H9 (cell line): ENCODE measurements at regions not wholly inside any gene's neighbourhood (a gene's known extent, or its start where the extent isn't known, plus 50 kb on each side); places are given as distances from the start of the nearest gene placed in this dataset.

Experiments used
- DNase-seq: peaks from one replicate; pipeline ENCODE4 v3.0.0-alpha.2; 2017
- H2AFZ ChIP-seq: one replicate; pipeline ENCODE4 v1.6.1; 2013; ENCODE audit warnings: mild to moderate bottlenecking, low read length, control low read depth, moderate library complexity
- H2AK5ac ChIP-seq: 2 replicates; pipeline ENCODE4 v1.6.1; 2013; ENCODE audit warnings: low read length, control low read depth, mixed read lengths; ENCODE audit not compliant: insufficient read length
- H2BK120ac ChIP-seq: one replicate; pipeline ENCODE4 v1.6.1; 2013; ENCODE audit warnings: low read depth, mild to moderate bottlenecking, low read length, control low read depth, inconsistent platforms; ENCODE audit not compliant: poor library complexity, severe bottlenecking
- H2BK12ac ChIP-seq: 2 replicates; pipeline ENCODE4 v1.6.1; 2013; ENCODE audit warnings: low read length, control low read depth, mixed read lengths, low read depth; ENCODE audit not compliant: insufficient read length
- H2BK15ac ChIP-seq: 2 replicates; pipeline ENCODE4 v1.6.1; 2013; ENCODE audit warnings: low read depth, low read length, control low read depth
- H2BK20ac ChIP-seq: one replicate; pipeline ENCODE4 v1.6.1; 2013; ENCODE audit warnings: low read depth, mild to moderate bottlenecking, low read length, control low read depth, inconsistent platforms; ENCODE audit not compliant: poor library complexity, severe bottlenecking
- H2BK5ac ChIP-seq: 2 replicates; pipeline ENCODE4 v1.6.1; 2013; ENCODE audit warnings: low read length, control low read depth, mixed read lengths; ENCODE audit not compliant: insufficient read length
- H3K14ac ChIP-seq: 2 replicates; pipeline ENCODE4 v1.6.1; 2013; ENCODE audit warnings: low read length, control low read depth; ENCODE audit not compliant: insufficient read depth
- H3K18ac ChIP-seq: 2 replicates; pipeline ENCODE4 v1.6.1; 2013; ENCODE audit warnings: low read depth, mild to moderate bottlenecking, mixed read lengths, low read length, control low read depth; ENCODE audit not compliant: insufficient read length
- H3K23ac ChIP-seq: 2 replicates; pipeline ENCODE4 v1.6.1; 2013; ENCODE audit warnings: low read length, control low read depth, mixed read lengths, low read depth; ENCODE audit not compliant: insufficient read length
- H3K23me2 ChIP-seq: 2 replicates; pipeline ENCODE4 v1.6.1; 2013; ENCODE audit warnings: low read depth, mild to moderate bottlenecking, mixed read lengths, low read length, control low read depth; ENCODE audit not compliant: insufficient read length, poor library complexity, severe bottlenecking
- H3K27ac ChIP-seq: 2 replicates; pipeline ENCODE4 v1.5.1; 2013; ENCODE audit warnings: low read length, control low read depth, mixed read lengths, low read depth; ENCODE audit not compliant: insufficient read length
- H3K27me3 ChIP-seq: 2 replicates; pipeline ENCODE4 v1.6.1; 2013; ENCODE audit warnings: low read length, control low read depth, inconsistent platforms; ENCODE audit not compliant: insufficient read depth
- H3K4ac ChIP-seq: 2 replicates; pipeline ENCODE4 v1.6.1; 2013; ENCODE audit warnings: low read depth, mild to moderate bottlenecking, control low read depth, inconsistent platforms, low read length, moderate library complexity
- H3K4me1 ChIP-seq: 2 replicates; pipeline ENCODE4 v1.6.1; 2013; ENCODE audit warnings: low read length, control low read depth, inconsistent platforms; ENCODE audit not compliant: insufficient read depth
- H3K4me2 ChIP-seq: 2 replicates; pipeline ENCODE4 v1.6.1; 2013; ENCODE audit warnings: low read length, control low read depth, mixed read lengths; ENCODE audit not compliant: insufficient read length, insufficient read depth
- H3K56ac ChIP-seq: 2 replicates; pipeline ENCODE4 v1.6.1; 2013; ENCODE audit warnings: low read depth, mild to moderate bottlenecking, mixed read lengths, low read length, control low read depth; ENCODE audit not compliant: insufficient read length
- H3K79me1 ChIP-seq: 2 replicates; pipeline ENCODE4 v1.6.1; 2013; ENCODE audit warnings: low read depth, mild to moderate bottlenecking, moderate library complexity, low read length, control low read depth, inconsistent platforms; ENCODE audit not compliant: insufficient read depth, poor library complexity, severe bottlenecking
- H3K79me2 ChIP-seq: 2 replicates; pipeline ENCODE4 v1.6.1; 2013; ENCODE audit warnings: low read length, control low read depth, inconsistent platforms; ENCODE audit not compliant: insufficient read depth
- H3K9ac ChIP-seq: 2 replicates; pipeline ENCODE4 v1.6.1; 2013; ENCODE audit warnings: low read length, control low read depth, mixed read lengths; ENCODE audit not compliant: insufficient read length; ENCODE audit errors: extremely low read depth
- H3K9me3 ChIP-seq: one replicate; pipeline ENCODE4 v1.6.1; 2013; ENCODE audit warnings: low read depth, low read length, inconsistent platforms; ENCODE audit not compliant: control insufficient read depth
- H3T11ph ChIP-seq: one replicate; pipeline ENCODE4 v1.6.1; 2013; ENCODE audit warnings: mild to moderate bottlenecking, low read length, control low read depth, inconsistent platforms
- H4K20me1 ChIP-seq: one replicate; pipeline ENCODE4 v1.6.1; 2013; ENCODE audit not compliant: control insufficient read depth, insufficient read length, insufficient read depth
- H4K5ac ChIP-seq: 2 replicates; pipeline ENCODE4 v1.6.1; 2013; ENCODE audit warnings: low read depth, mild to moderate bottlenecking, mixed read lengths, low read length, control low read depth; ENCODE audit not compliant: insufficient read length
- H4K8ac ChIP-seq: replicated peaks from 2 replicates; pipeline ENCODE4 v1.6.1; 2013; ENCODE audit warnings: low read length, control low read depth, mixed read lengths, low read depth; ENCODE audit not compliant: insufficient read length
- H4K91ac ChIP-seq: 2 replicates; pipeline ENCODE4 v1.6.1; 2013; ENCODE audit warnings: low read depth, mild to moderate bottlenecking, moderate library complexity, mixed read lengths, low read length, control low read depth; ENCODE audit not compliant: insufficient read length
- H3K27ac Mint-ChIP-seq, 3 experiments: 2 replicates in 2 of 3; 3 replicates in 1 of 3; pipeline ENCODE4 v1.8.0; 2020 to 2021; ENCODE audit warnings: mixed read lengths in 3 of 3, mild to moderate bottlenecking in 1 of 3, moderate library complexity in 1 of 3
- H3K27me3 Mint-ChIP-seq: 2 replicates; pipeline ENCODE4 v1.8.0; 2021; ENCODE audit warnings: low read depth, mild to moderate bottlenecking, moderate library complexity, mixed read lengths
- H3K36me3 Mint-ChIP-seq, 3 experiments: 2 replicates in 2 of 3; 3 replicates in 1 of 3; pipeline ENCODE4 v1.8.0; 2020 to 2021; ENCODE audit warnings: low read depth in 3 of 3, mixed read lengths in 3 of 3; ENCODE audit not compliant: insufficient read depth in 1 of 3
- H3K4me1 Mint-ChIP-seq, 2 experiments: 2 replicates each; pipeline ENCODE4 v1.8.0; 2020; ENCODE audit warnings: mixed read lengths in 2 of 2
- H3K4me3 Mint-ChIP-seq, 2 experiments: 2 replicates in 1 of 2; 3 replicates in 1 of 2; pipeline ENCODE4 v1.8.0; 2020 to 2021; ENCODE audit warnings: mild to moderate bottlenecking in 2 of 2, mixed read lengths in 2 of 2, moderate library complexity in 1 of 2
- H3K9me3 Mint-ChIP-seq, 2 experiments: 2 replicates in 1 of 2; 3 replicates in 1 of 2; pipeline ENCODE4 v1.8.0; 2020; ENCODE audit warnings: mild to moderate bottlenecking in 2 of 2, mixed read lengths in 2 of 2, moderate library complexity in 1 of 2
- CTCF ChIP-seq: fragments of 200-600 bp; sonication (generic); conservative IDR thresholded peaks from 3 replicates; pipeline ENCODE4 v1.8.0; 2021; ENCODE audit warnings: antibody characterized with exemption, mild to moderate bottlenecking
- WGBS: extraction: QIAGEN DNeasy Blood & Tissue Kit; methylation state at CpG from one replicate; pipeline ENCODE4 v1.1.7; 2013; ENCODE audit warnings: missing lambda C conversion rate, low lambda C conversion rate, mixed read lengths; ENCODE audit not compliant: insufficient read length; ENCODE audit errors: extremely low coverage; 5-methylcytosine and 5-hydroxymethylcytosine counted together

GRCh38 chr18:66410692-66411091, 193.2 kb downstream of the CDH19 start:
- Histone ChIP-seq H4K91ac (no peak overlapping the region), H3K9me3 (no peaks in the 10 kb centered on the region), H2AFZ (no peak overlapping the region), H3K79me2 (no peaks in the 10 kb centered on the region), H3K4me2 (no peak overlapping the region), H4K8ac (no peak overlapping the region), H3K9ac (no peak overlapping the region), H3K56ac (no peak overlapping the region), H2BK5ac (no peak overlapping the region), H2AK5ac (no peak overlapping the region), H3K23me2 (no peaks in the 10 kb centered on the region), H2BK120ac (no peak overlapping the region), H2BK15ac (no peak overlapping the region), H3K79me1 (no peaks in the 10 kb centered on the region), H3K27ac (no peak overlapping the region), H3K27me3 (no peaks in the 10 kb centered on the region), H3K4ac (no peak overlapping the region), H3K18ac (no peak overlapping the region), H3K4me1 (no peaks in the 10 kb centered on the region; the same call in 1 of the 2 replicates), H4K20me1 (no peaks in the 10 kb centered on the region), H4K5ac (no peak overlapping the region), H3T11ph (no peak overlapping the region), H3K14ac (no peak overlapping the region), H2BK12ac (no peak overlapping the region), H3K23ac (no peak overlapping the region), H2BK20ac (no peak overlapping the region)
- H3K27ac Mint-ChIP-seq, result no peak overlapping the region
- H3K4me3 Mint-ChIP-seq, result no peak overlapping the region
- TF ChIP-seq CTCF, result no peak
- no peaks in the 10 kb centered on the region for H3K27me3 Mint-ChIP-seq
- H3K9me3 Mint-ChIP-seq, result no peaks in the 10 kb centered on the region; a peak in 1 of 5 replicates
- DNase-seq, result no peak
- WGBS, result no CpG with 5 or more reads among the region's 3 CpGs
- H3K4me1 Mint-ChIP-seq, result peaks cover 4 to 9% of the 10 kb centered on the region in 2 experiments; a peak in 2 of 4 replicates
- H3K36me3 Mint-ChIP-seq, result no peaks in the 10 kb centered on the region
